Activated T-cell treated with anti-CD3 and anti-CD28 coated beads, Interleukin-2, amount 50 U/mL, for 72 hours (primary cell): ENCODE measurements at regions not wholly inside any gene's neighbourhood (a gene's known extent, or its start where the extent isn't known, plus 50 kb on each side); places are given as distances from the start of the nearest gene placed in this dataset.

Source experiments
- ATAC-seq, 2 donors: fragments of 150-1000 bp; cut with Tn5 transposase; replicated peaks in 1 of 2; 2 replicates each; pipeline ENCODE4 v1.10.0; 2021; ENCODE audit warnings: moderate library complexity in 2 of 2, mild to moderate bottlenecking in 1 of 2
- DNase-seq, 2 donors: peaks; one replicate each; pipeline ENCODE4 v3.0.0; 2021 to 2022; ENCODE audit warnings: mixed read lengths in 1 of 2
- H3K27ac Mint-ChIP-seq: one replicate; pipeline ENCODE4 v1.8.0; 2022; ENCODE audit warnings: mild to moderate bottlenecking, moderate library complexity, mixed read lengths
- H3K27me3 Mint-ChIP-seq: one replicate; pipeline ENCODE4 v1.8.0; 2022; ENCODE audit warnings: low read depth, mixed read lengths
- H3K36me3 Mint-ChIP-seq, 2 donors: one replicate each; pipeline ENCODE4 v1.8.0; 2022; ENCODE audit warnings: mixed read lengths in 2 of 2, mild to moderate bottlenecking in 1 of 2; ENCODE audit not compliant: insufficient read depth in 2 of 2
- H3K4me1 Mint-ChIP-seq: one replicate; pipeline ENCODE4 v1.8.0; 2022; ENCODE audit warnings: low read depth, mixed read lengths
- H3K4me3 Mint-ChIP-seq, 2 donors: one replicate each; pipeline ENCODE4 v1.8.0; 2022; ENCODE audit warnings: mild to moderate bottlenecking in 2 of 2, mixed read lengths in 2 of 2, moderate library complexity in 2 of 2
- H3K9me3 Mint-ChIP-seq, 2 donors: one replicate each; pipeline ENCODE4 v1.8.0; 2022; ENCODE audit warnings: mixed read lengths in 2 of 2

DNA sequence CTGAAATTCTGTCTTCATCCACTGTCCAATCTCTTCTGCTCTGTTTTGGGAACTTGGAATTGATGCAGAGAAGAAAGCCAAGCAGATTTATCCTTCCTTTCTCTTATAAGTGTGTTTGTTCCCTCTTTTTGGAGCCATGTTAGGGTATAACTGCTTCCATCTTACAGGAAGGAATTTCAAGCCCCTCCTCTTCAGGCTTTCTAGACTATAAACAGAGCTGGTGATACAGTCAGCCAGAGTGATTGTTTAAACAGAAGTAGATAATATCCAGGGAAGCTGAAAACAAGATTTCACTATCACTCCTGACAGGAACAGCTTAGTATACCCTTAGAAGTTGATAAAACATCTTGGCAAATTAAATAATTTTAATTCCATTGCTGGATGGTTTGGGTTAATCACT lies 102.1 kb upstream of the DMRT1 start:
- Mint-ChIP-seq H3K9me3 (no peaks in the 10 kb centered on the region), H3K27me3 (no peaks in the 10 kb centered on the region), H3K4me3 (no peak overlapping the region), H3K36me3 (no peaks in the 10 kb centered on the region), H3K4me1 (no peaks in the 10 kb centered on the region), H3K27ac (no peak overlapping the region)
- ATAC-seq (no peak), DNase-seq (no peak)

DNA sequence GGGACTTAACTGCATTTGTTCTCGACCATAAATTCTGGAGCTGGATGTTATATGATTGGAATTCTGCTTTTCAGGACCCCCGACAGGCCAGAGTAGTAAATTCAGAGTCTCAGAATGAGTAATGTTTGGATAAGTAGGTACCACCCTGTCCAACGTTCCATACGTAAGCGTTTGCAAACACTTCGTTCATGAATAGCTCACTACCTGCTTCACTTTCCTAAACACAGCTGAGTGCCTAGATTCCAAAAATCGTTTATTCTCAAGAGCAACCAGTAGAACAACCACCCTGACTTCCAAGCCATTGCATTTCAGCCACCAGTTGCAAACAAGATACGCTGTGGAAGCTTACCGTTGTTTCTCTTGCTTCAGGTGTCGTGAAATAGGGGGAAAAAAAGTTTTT lies 101.3 kb upstream of the DMRT1 start:
- Mint-ChIP-seq H3K27me3 (no peaks in the 10 kb centered on the region), H3K4me3 (no peak overlapping the region), H3K27ac (no peak overlapping the region), H3K36me3 (no peaks in the 10 kb centered on the region), H3K9me3 (no peaks in the 10 kb centered on the region), H3K4me1 (no peaks in the 10 kb centered on the region)
- ATAC-seq = no peak
- DNase-seq = no peak

DNA sequence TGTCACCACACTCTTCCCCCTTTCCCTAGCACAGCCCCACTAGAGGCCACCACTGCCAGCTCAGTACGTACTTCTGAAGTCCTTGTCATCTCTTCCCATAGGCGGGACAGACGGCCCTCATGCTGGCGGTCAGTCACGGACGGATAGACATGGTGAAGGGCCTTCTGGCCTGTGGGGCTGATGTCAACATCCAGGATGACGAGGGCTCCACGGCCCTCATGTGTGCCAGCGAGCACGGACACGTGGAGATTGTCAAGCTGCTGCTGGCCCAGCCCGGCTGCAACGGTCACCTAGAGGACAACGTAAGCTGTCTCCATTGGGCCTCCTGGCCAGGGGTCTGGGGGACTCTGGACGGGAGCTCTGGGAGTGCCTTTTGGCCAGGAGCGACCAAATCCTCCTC lies 99.4 kb upstream of the DMRT1 start:
- Mint-ChIP-seq H3K36me3 (no peaks in the 10 kb centered on the region), H3K9me3 (no peaks in the 10 kb centered on the region), H3K4me1 (no peaks in the 10 kb centered on the region), H3K27me3 (no peaks in the 10 kb centered on the region), H3K4me3 (no peak overlapping the region), H3K27ac (no peak overlapping the region)
- ATAC-seq (no peak), DNase-seq (no peak)

DNA sequence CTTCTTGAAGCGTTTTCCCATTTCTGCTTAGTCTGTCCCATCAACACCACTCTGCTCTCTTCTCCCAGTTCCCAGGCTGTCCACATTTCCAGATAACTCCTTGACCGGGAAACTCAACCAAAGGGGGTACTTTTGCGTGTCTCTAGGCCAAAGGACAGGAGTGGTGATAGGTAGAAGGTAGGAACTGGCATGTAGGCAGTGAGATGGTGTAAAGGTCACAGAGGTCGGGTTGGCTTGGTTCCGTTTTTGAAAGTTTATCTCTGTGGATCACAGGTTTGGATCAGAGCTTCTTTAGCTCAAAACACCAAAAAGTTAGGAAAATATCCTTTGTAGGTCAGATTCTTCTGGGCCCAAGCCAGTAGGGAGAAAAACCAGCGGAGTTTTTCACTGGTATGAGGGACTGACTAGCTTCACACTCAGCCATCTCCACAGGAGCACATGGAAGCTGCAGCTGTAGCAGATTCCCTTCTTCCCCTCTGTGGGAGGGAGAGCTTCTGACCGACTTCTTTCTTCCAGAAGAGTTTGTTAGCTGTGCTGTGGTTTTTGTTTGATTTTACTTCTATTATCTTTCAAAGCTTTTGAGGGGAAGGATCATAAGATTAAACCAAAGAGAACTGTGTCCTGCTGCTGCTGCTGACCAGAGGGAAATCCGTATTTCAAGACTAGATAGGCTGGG lies 98.4 kb upstream of the DMRT1 start:
- H3K4me1 Mint-ChIP-seq = peaks cover 1% of the 10 kb centered on the region
- no peak overlapping the region for H3K27ac Mint-ChIP-seq
- H3K4me3 Mint-ChIP-seq = no peak overlapping the region
- no peak for ATAC-seq
- H3K9me3 Mint-ChIP-seq = no peaks in the 10 kb centered on the region
- DNase-seq = no peak
- H3K27me3 Mint-ChIP-seq = no peaks in the 10 kb centered on the region
- H3K36me3 Mint-ChIP-seq = no peaks in the 10 kb centered on the region

DNA sequence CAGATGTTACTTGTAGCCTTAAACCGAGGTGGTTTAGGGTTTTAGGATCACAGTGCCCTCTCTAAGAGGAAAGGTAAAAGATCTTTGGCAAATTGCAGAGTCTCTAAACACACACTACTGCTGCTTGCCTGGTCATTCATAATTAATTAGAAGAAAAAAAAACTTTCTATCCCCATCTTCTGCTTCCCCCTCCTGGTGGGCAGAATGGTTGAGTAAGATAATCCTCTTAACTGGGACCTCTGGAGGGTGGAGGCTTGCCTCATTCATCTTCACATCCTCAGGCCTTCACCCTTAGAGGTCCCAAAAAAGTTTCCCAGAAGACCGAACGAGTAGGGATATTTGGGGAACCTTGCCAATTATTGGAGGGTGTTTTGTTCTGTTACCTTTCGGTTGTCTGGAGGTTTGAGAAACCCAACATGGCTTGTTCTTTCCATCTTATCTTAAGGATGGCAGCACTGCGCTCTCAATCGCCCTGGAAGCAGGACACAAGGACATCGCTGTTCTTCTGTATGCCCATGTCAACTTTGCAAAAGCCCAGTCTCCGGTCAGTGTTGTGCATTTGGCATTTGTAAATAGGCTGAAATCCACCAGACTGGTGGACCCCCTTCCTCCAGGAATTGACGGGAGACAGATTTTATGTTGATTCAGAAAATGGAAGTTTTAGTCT lies 97.3 kb upstream of the DMRT1 start:
- DNase-seq = no peak
- no peak for ATAC-seq
- no peaks in the 10 kb centered on the region for H3K27me3 Mint-ChIP-seq
- H3K4me3 Mint-ChIP-seq = no peak overlapping the region
- H3K36me3 Mint-ChIP-seq = no peaks in the 10 kb centered on the region
- no peaks in the 10 kb centered on the region for H3K9me3 Mint-ChIP-seq
- no peak overlapping the region for H3K27ac Mint-ChIP-seq
- H3K4me1 Mint-ChIP-seq = peaks cover 12% of the 10 kb centered on the region

DNA sequence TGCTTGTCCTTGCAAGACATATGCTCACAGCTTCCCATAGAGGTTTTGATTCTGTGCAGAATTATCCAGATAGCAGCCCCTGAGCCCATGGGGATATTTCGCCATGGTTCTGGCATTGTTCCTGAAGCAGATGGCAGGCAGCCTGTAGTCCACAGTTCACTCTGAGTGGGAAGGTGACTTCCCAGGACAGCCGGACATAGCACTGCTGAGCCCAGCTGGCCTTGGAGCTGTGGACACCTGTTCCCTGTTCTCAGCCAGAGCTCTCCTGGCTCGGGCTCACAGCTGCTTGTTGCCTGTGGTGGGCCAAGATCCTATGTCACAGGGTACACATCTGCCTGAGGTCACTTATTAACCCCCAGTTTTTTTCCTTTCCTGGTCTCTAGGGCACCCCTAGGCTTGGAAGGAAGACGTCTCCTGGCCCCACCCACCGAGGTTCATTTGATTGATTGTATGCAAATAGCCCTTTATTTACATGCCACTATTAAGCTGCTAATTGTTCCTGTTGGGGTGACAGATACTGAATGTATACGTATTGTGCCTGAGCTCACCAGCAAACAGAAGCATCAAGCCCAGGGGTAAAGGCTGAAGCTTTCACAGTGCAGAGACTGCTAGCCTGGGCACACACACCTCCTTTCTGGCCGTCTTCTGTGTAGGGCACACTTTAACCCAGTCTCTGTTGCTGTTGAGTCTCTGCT lies 96.6 kb upstream of the DMRT1 start:
- H3K36me3 Mint-ChIP-seq = no peaks in the 10 kb centered on the region
- peaks cover 20% of the 10 kb centered on the region for H3K4me1 Mint-ChIP-seq
- no peak for DNase-seq
- H3K27me3 Mint-ChIP-seq = no peaks in the 10 kb centered on the region
- no peaks in the 10 kb centered on the region for H3K9me3 Mint-ChIP-seq
- no peak overlapping the region for H3K4me3 Mint-ChIP-seq
- ATAC-seq = no peak
- H3K27ac Mint-ChIP-seq = no peak overlapping the region

DNA sequence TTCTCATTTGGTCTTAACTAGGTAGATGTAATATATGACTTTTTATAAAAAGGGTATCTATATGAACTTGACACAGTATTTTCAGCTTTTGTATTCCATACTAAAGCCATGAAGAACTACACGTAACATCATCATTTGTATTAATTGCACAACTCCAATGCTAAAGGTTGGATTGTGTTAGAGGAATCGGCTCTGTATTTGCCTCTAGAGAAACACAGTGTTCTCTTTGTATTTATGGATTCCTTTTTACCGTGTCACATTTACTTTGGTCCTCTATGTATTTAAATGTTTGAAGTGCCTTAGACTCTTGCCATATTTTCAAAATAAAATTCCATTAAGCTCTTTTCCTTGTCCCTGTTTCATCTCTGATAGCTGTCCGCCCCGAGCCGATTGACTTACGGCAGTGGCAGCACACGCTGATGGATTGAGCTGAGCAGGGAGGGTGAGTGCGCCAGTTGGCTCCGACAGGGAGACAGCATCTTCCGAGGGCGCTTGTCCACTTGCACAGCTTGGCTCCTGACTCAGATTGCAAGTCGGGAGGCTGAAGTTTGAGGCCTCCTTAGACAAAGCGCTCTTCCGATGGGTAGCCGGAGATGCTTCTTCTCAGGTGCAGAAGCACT lies 95.6 kb upstream of the DMRT1 start:
- Mint-ChIP-seq H3K4me3 (no peak overlapping the region), H3K27ac (no peak overlapping the region), H3K4me1 (peaks cover 29% of the 10 kb centered on the region), H3K9me3 (no peaks in the 10 kb centered on the region), H3K27me3 (no peaks in the 10 kb centered on the region), H3K36me3 (no peaks in the 10 kb centered on the region)
- DNase-seq = no peak
- no peak for ATAC-seq

DNA sequence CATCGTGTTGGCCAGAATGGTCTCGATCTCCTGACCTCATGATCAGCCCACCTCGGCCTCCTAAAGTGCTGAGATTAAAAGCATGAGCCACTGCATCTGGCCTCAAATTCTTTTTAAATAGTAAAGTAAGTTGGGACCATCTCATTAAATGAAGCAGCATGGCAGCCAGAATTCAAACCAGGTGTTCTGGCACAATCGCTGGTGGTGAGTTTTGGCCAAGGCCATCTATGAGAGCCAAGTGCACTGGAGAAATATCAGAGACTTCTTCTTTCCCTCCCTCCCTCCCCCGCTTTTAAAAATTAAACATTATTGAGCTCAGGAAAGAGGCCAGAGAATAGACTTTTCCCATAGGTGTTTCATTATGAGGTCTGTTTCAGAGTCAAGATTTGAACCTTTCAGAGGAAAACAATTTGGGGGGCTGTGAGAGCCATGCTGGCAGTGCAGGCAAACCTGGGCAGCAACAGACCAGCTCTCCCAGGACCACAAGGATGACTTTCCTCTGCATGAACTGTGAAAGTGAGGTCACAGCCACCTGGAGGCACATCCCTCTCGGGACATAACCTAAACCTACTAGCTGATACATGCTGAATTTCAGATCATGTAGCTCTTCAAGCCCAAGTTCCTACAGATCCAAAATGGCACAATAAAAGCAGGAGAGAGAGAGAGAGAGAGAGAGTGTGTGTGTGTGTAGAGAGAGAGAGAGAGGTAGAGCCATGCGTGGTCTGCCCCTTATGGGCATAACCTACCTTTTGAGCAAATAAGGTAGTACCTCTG lies 94.6 kb upstream of the DMRT1 start:
- Mint-ChIP-seq H3K27ac (no peak overlapping the region), H3K4me1 (peaks cover 39% of the 10 kb centered on the region), H3K27me3 (no peaks in the 10 kb centered on the region), H3K9me3 (no peaks in the 10 kb centered on the region), H3K4me3 (no peak overlapping the region), H3K36me3 (no peaks in the 10 kb centered on the region)
- DNase-seq (no peak), ATAC-seq (no peak)

DNA sequence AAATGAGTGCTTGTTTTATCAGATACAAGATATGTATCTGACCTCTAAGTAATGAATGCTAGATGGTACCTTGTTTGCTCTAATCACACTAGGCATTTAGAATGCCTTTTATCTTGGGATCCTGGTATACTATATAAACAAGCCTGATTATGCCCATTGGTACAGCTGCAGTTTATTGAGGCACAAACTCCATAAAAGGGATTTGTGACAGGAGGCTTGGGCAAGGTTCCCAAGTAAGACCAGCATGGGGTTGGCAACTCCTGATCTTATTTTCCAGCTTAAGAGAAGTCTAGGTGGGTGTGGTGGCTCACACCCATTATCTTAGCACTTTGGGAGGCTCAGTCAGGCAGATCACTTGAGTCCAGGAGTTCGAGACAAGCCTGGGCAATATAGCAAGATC lies 93.9 kb upstream of the DMRT1 start:
- no peaks in the 10 kb centered on the region for H3K9me3 Mint-ChIP-seq
- no peaks in the 10 kb centered on the region for H3K27me3 Mint-ChIP-seq
- H3K27ac Mint-ChIP-seq = no peak overlapping the region
- no peak for ATAC-seq
- peaks cover 46% of the 10 kb centered on the region for H3K4me1 Mint-ChIP-seq
- no peaks in the 10 kb centered on the region for H3K36me3 Mint-ChIP-seq
- no peak for DNase-seq
- H3K4me3 Mint-ChIP-seq = no peak overlapping the region

DNA sequence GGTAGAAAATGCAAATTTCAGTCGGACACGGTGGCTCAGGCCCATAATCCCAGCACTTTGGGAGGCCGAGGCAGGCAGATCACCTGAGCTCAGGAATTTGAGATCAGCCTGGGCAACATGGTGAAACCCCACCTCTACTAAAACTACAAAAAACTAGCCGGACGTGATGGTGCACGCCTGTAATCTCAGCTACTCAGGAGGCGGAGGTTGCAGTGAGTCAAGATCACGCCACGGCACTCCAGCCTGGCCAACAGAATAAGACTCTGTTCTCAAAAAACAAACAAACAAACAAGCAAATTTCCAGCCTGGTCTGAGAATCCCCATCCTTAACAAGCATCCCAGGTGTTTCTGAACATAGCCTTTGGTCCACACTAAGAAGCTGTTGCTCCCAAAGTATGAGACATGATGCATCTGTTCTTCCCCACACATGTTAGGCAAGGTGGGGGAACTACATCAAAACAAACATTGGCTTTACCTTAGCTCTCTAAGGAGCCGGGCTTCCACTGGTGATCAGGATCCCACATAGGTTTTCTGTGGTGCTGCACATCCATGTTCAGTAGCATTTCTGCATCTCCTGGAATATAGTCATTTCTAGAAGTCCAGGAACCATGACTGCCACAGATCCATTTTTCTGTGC lies 92.5 kb upstream of the DMRT1 start:
- ATAC-seq = no peak
- H3K9me3 Mint-ChIP-seq = no peaks in the 10 kb centered on the region
- H3K27me3 Mint-ChIP-seq = no peaks in the 10 kb centered on the region
- no peak overlapping the region for H3K4me3 Mint-ChIP-seq
- DNase-seq = no peak
- H3K36me3 Mint-ChIP-seq = no peaks in the 10 kb centered on the region
- H3K4me1 Mint-ChIP-seq = peaks cover 46% of the 10 kb centered on the region
- no peak overlapping the region for H3K27ac Mint-ChIP-seq

DNA sequence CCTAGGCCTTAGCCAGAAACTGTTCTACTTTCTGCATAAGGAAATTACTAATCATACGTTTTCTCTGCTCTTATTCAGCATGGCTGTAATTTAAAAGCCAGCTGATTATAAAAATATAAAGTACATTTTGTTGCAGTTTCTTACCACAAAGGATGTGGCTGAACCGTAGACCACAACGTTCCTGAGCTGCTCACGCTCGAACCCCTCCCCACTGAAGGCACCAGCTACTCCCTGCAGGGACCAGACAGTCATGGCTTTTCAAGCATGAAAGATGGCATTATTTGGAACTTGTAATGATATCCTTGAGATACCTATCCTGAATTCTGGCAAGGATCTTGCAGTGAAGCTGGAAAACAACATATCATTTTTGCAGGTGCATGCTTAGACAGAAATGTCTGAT lies 91.8 kb upstream of the DMRT1 start:
- Mint-ChIP-seq H3K27me3 (no peaks in the 10 kb centered on the region), H3K36me3 (no peaks in the 10 kb centered on the region), H3K4me1 (peaks cover 46% of the 10 kb centered on the region), H3K4me3 (peak overlapping the region in 1 of 2 donors; percentile 31), H3K9me3 (no peaks in the 10 kb centered on the region), H3K27ac (no peak overlapping the region)
- peak; percentile 32 to 70 for ATAC-seq
- DNase-seq = peak in 1 of 2 donors; percentile 45

DNA sequence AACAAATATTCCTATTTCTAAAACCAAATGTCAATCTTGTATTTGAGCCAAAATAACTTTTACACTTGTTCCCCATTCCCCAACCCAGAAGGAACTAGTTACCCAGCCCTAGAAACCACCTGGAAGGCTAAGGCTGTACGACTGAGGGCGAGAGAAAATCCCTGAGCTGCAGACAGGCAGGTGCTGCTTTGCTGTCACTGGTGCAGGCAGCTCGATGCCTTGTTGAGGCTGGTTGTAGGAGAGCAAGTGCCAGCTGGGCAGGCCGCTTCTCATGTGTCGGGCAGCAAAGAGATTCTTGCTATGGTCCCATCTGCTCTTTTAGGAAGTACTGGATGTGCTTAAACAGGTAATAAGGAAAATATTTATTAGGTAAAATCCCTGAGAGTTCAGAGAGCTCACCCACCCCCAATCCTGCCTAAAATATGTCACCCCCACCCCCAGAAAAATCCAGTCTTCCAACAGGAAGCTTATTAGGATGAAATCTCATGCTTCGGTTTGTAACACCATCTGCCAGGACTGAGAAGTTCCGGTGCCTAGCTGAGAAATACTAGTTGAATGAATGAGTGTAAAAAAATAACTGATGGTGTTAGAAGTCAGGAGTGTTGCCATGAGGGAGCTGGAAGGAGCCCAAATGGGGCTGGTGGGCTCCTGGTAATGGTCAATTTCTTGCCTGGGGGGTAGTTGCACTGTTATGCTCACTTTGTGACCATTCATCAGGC lies 91.1 kb upstream of the DMRT1 start:
- ATAC-seq (no peak), DNase-seq (no peak)
- H3K27ac Mint-ChIP-seq = no peak overlapping the region
- H3K27me3 Mint-ChIP-seq = no peaks in the 10 kb centered on the region
- H3K4me3 Mint-ChIP-seq = peak overlapping the region; percentile 24 to 31
- no peaks in the 10 kb centered on the region for H3K36me3 Mint-ChIP-seq
- H3K9me3 Mint-ChIP-seq = no peaks in the 10 kb centered on the region
- H3K4me1 Mint-ChIP-seq = peaks cover 50% of the 10 kb centered on the region
